ENCODE measurements at regions not wholly inside any gene's neighbourhood (a gene's known extent, or its start where the extent isn't known, plus 50 kb on each side); places are given as distances from the start of the nearest gene placed in this dataset.
A peak's percentile ranks its signal among the peaks of the same experiment; 100 is the strongest.

- no peak overlapping the region for H3K4me3 ChIP-seq (ENCODE audit: insufficient read depth, low read depth, low read length)
- H3K4me1 ChIP-seq (ENCODE audit: control insufficient read depth, insufficient read depth, low read length): peaks cover 17% of the 10 kb centered on the region
- WGBS, 2 experiments: 93% methylated on average over 1 of the region's 2 CpGs; no CpG with 5 or more reads in 1 of the 2 experiments
- H3K27me3 ChIP-seq (ENCODE audit: control insufficient read depth, insufficient read depth, low read length, poor library complexity, severe bottlenecking): no peaks in the 10 kb centered on the region
- H3K9me3 ChIP-seq (ENCODE audit: control insufficient read depth, low read length): no peaks in the 10 kb centered on the region
- H3K36me3 ChIP-seq (ENCODE audit: control insufficient read depth, insufficient read depth, low read length): no peaks in the 10 kb centered on the region
- H3K27ac ChIP-seq (ENCODE audit: insufficient read depth, low read depth, low read length, poor library complexity, severe bottlenecking): peak overlapping the region; percentile 74
Measured at GRCh38 chr2:34365512-34365911, 766.4 kb upstream of the FAM98A start.

- no peaks in the 10 kb centered on the region for H3K9me3 ChIP-seq (ENCODE audit: control insufficient read depth, low read length)
- no peak overlapping the region for H3K27ac ChIP-seq (ENCODE audit: insufficient read depth, low read depth, low read length, poor library complexity, severe bottlenecking)
- WGBS, 2 experiments: 83 to 88% methylated on average over 1 to 2 of the region's 2 CpGs
- H3K36me3 ChIP-seq (ENCODE audit: control insufficient read depth, insufficient read depth, low read length): no peaks in the 10 kb centered on the region
- H3K4me3 ChIP-seq (ENCODE audit: insufficient read depth, low read depth, low read length): no peak overlapping the region
- H3K4me1 ChIP-seq (ENCODE audit: control insufficient read depth, insufficient read depth, low read length): no peaks in the 10 kb centered on the region
- no peaks in the 10 kb centered on the region for H3K27me3 ChIP-seq (ENCODE audit: control insufficient read depth, insufficient read depth, low read length, poor library complexity, severe bottlenecking)
Measured at GRCh38 chr2:34353509-34354113, 754.5 kb upstream of the FAM98A start.

- H3K36me3 ChIP-seq (ENCODE audit: control insufficient read depth, insufficient read depth, low read length): no peaks in the 10 kb centered on the region
- no peaks in the 10 kb centered on the region for H3K4me1 ChIP-seq (ENCODE audit: control insufficient read depth, insufficient read depth, low read length)
- no peaks in the 10 kb centered on the region for H3K9me3 ChIP-seq (ENCODE audit: control insufficient read depth, low read length)
- no peaks in the 10 kb centered on the region for H3K27me3 ChIP-seq (ENCODE audit: control insufficient read depth, insufficient read depth, low read length, poor library complexity, severe bottlenecking)
- 100% methylated on average over 1 of the region's 1 CpG; no CpG with 5 or more reads in 1 of the 2 experiments for whole genome bisulfite sequencing, 2 experiments
- no peak overlapping the region for H3K4me3 ChIP-seq (ENCODE audit: insufficient read depth, low read depth, low read length)
- H3K27ac ChIP-seq (ENCODE audit: insufficient read depth, low read depth, low read length, poor library complexity, severe bottlenecking): no peak overlapping the region
Measured at GRCh38 chr2:34349527-34349926, 750.4 kb upstream of the FAM98A start.

- Histone ChIP-seq H3K27me3 (ENCODE audit: control insufficient read depth, insufficient read depth, low read length, poor library complexity, severe bottlenecking) (no peaks in the 10 kb centered on the region), H3K27ac (ENCODE audit: insufficient read depth, low read depth, low read length, poor library complexity, severe bottlenecking) (no peak overlapping the region)
- 100% methylated on average over 1 of the region's 2 CpGs; no CpG with 5 or more reads in 1 of the 2 experiments for WGBS, 2 experiments
Measured at GRCh38 chr2:34345030-34345429, 745.9 kb upstream of the FAM98A start.

GRCh38 chr2:34340307-34340706 is 741.2 kb upstream of the FAM98A start:
- no peaks in the 10 kb centered on the region for H3K4me1 ChIP-seq (ENCODE audit: control insufficient read depth, insufficient read depth, low read length)
- H3K27ac ChIP-seq (ENCODE audit: insufficient read depth, low read depth, low read length, poor library complexity, severe bottlenecking): no peak overlapping the region
- no peaks in the 10 kb centered on the region for H3K9me3 ChIP-seq (ENCODE audit: control insufficient read depth, low read length)
- WGBS, 2 experiments: no CpG with 5 or more reads among the region's 1 CpG
- H3K36me3 ChIP-seq (ENCODE audit: control insufficient read depth, insufficient read depth, low read length): no peaks in the 10 kb centered on the region
- H3K4me3 ChIP-seq (ENCODE audit: insufficient read depth, low read depth, low read length): no peak overlapping the region
- H3K27me3 ChIP-seq (ENCODE audit: control insufficient read depth, insufficient read depth, low read length, poor library complexity, severe bottlenecking): no peaks in the 10 kb centered on the region

More at GRCh38 chr2:34345030-34345429, 745.9 kb upstream of the FAM98A start:
- no peaks in the 10 kb centered on the region for H3K9me3 ChIP-seq (ENCODE audit: control insufficient read depth, low read length)
- H3K36me3 ChIP-seq (ENCODE audit: control insufficient read depth, insufficient read depth, low read length): no peaks in the 10 kb centered on the region
- no peak overlapping the region for H3K4me3 ChIP-seq (ENCODE audit: insufficient read depth, low read depth, low read length)
- H3K4me1 ChIP-seq (ENCODE audit: control insufficient read depth, insufficient read depth, low read length): no peaks in the 10 kb centered on the region

GRCh38 chr2:34337735-34338134 is 738.6 kb upstream of the FAM98A start:
- Histone ChIP-seq H3K4me3 (ENCODE audit: insufficient read depth, low read depth, low read length) (no peak overlapping the region), H3K4me1 (ENCODE audit: control insufficient read depth, insufficient read depth, low read length) (no peaks in the 10 kb centered on the region), H3K27me3 (ENCODE audit: control insufficient read depth, insufficient read depth, low read length, poor library complexity, severe bottlenecking) (no peaks in the 10 kb centered on the region), H3K9me3 (ENCODE audit: control insufficient read depth, low read length) (no peaks in the 10 kb centered on the region), H3K27ac (ENCODE audit: insufficient read depth, low read depth, low read length, poor library complexity, severe bottlenecking) (no peak overlapping the region), H3K36me3 (ENCODE audit: control insufficient read depth, insufficient read depth, low read length) (no peaks in the 10 kb centered on the region)
- 96% methylated on average over 2 of the region's 3 CpGs for WGBS, 2 experiments

- H3K9me3 ChIP-seq (ENCODE audit: control insufficient read depth, low read length): no peaks in the 10 kb centered on the region
- H3K4me3 ChIP-seq (ENCODE audit: insufficient read depth, low read depth, low read length): no peak overlapping the region
- H3K36me3 ChIP-seq (ENCODE audit: control insufficient read depth, insufficient read depth, low read length): no peaks in the 10 kb centered on the region
- WGBS, 2 experiments: 74 to 89% methylated on average over 2 of the region's 2 CpGs
- no peaks in the 10 kb centered on the region for H3K4me1 ChIP-seq (ENCODE audit: control insufficient read depth, insufficient read depth, low read length)
- H3K27me3 ChIP-seq (ENCODE audit: control insufficient read depth, insufficient read depth, low read length, poor library complexity, severe bottlenecking): no peaks in the 10 kb centered on the region
- H3K27ac ChIP-seq (ENCODE audit: insufficient read depth, low read depth, low read length, poor library complexity, severe bottlenecking): no peak overlapping the region
Measured at GRCh38 chr2:34332813-34333212, 733.7 kb upstream of the FAM98A start.

- H3K36me3 ChIP-seq (ENCODE audit: control insufficient read depth, insufficient read depth, low read length): no peaks in the 10 kb centered on the region
- no peak overlapping the region for H3K27ac ChIP-seq (ENCODE audit: insufficient read depth, low read depth, low read length, poor library complexity, severe bottlenecking)
- no peaks in the 10 kb centered on the region for H3K4me1 ChIP-seq (ENCODE audit: control insufficient read depth, insufficient read depth, low read length)
- WGBS, 2 experiments: 100% methylated on average over 1 to 2 of the region's 2 CpGs
- H3K9me3 ChIP-seq (ENCODE audit: control insufficient read depth, low read length): no peaks in the 10 kb centered on the region
- no peak overlapping the region for H3K4me3 ChIP-seq (ENCODE audit: insufficient read depth, low read depth, low read length)
- H3K27me3 ChIP-seq (ENCODE audit: control insufficient read depth, insufficient read depth, low read length, poor library complexity, severe bottlenecking): no peaks in the 10 kb centered on the region
Measured at GRCh38 chr2:34320056-34320455, 721.0 kb upstream of the FAM98A start.

GRCh38 chr2:34317797-34318196 is 718.7 kb upstream of the FAM98A start:
- Histone ChIP-seq H3K27me3 (ENCODE audit: control insufficient read depth, insufficient read depth, low read length, poor library complexity, severe bottlenecking) (no peaks in the 10 kb centered on the region), H3K36me3 (ENCODE audit: control insufficient read depth, insufficient read depth, low read length) (no peaks in the 10 kb centered on the region), H3K4me1 (ENCODE audit: control insufficient read depth, insufficient read depth, low read length) (no peaks in the 10 kb centered on the region), H3K9me3 (ENCODE audit: control insufficient read depth, low read length) (no peaks in the 10 kb centered on the region), H3K27ac (ENCODE audit: insufficient read depth, low read depth, low read length, poor library complexity, severe bottlenecking) (no peak overlapping the region), H3K4me3 (ENCODE audit: insufficient read depth, low read depth, low read length) (no peak overlapping the region)
- WGBS, 2 experiments: 86 to 94% methylated on average over 3 of the region's 3 CpGs

- H3K27ac ChIP-seq (ENCODE audit: insufficient read depth, low read depth, low read length, poor library complexity, severe bottlenecking): no peak overlapping the region
- H3K4me1 ChIP-seq (ENCODE audit: control insufficient read depth, insufficient read depth, low read length): no peaks in the 10 kb centered on the region
- WGBS, 2 experiments: 100% methylated on average over 1 of the region's 1 CpG
- no peaks in the 10 kb centered on the region for H3K9me3 ChIP-seq (ENCODE audit: control insufficient read depth, low read length)
- no peak overlapping the region for H3K4me3 ChIP-seq (ENCODE audit: insufficient read depth, low read depth, low read length)
- no peaks in the 10 kb centered on the region for H3K36me3 ChIP-seq (ENCODE audit: control insufficient read depth, insufficient read depth, low read length)
- no peaks in the 10 kb centered on the region for H3K27me3 ChIP-seq (ENCODE audit: control insufficient read depth, insufficient read depth, low read length, poor library complexity, severe bottlenecking)
Measured at GRCh38 chr2:34316788-34317187, 717.7 kb upstream of the FAM98A start.

- Histone ChIP-seq H3K4me3 (ENCODE audit: insufficient read depth, low read depth, low read length) (no peak overlapping the region), H3K36me3 (ENCODE audit: control insufficient read depth, insufficient read depth, low read length) (no peaks in the 10 kb centered on the region), H3K27me3 (ENCODE audit: control insufficient read depth, insufficient read depth, low read length, poor library complexity, severe bottlenecking) (no peaks in the 10 kb centered on the region), H3K27ac (ENCODE audit: insufficient read depth, low read depth, low read length, poor library complexity, severe bottlenecking) (no peak overlapping the region), H3K9me3 (ENCODE audit: control insufficient read depth, low read length) (no peaks in the 10 kb centered on the region), H3K4me1 (ENCODE audit: control insufficient read depth, insufficient read depth, low read length) (no peaks in the 10 kb centered on the region)
- 0% methylated on average over 1 of the region's 1 CpG; no CpG with 5 or more reads in 1 of the 2 experiments for WGBS, 2 experiments
Measured at GRCh38 chr2:34311816-34312215, 712.7 kb upstream of the FAM98A start.

Measured in ectodermal cell (in vitro differentiated cells).